Left forelimb (tissue), 1 donor: ENCODE measurements at regions not wholly inside any gene's neighbourhood (a gene's known extent, or its start where the extent isn't known, plus 50 kb on each side); places are given as distances from the start of the nearest gene placed in this dataset.
"Not testable (repeated sequence)": the region's sequence is repeated elsewhere in the genome, so short reads cannot be mapped to it uniquely, and the experiment has no call there.

Source experiments
- DNase-seq: peaks from one replicate; pipeline ENCODE4 v3.0.0-alpha.2; 2018; ENCODE audit warnings: low spot score

DNA sequence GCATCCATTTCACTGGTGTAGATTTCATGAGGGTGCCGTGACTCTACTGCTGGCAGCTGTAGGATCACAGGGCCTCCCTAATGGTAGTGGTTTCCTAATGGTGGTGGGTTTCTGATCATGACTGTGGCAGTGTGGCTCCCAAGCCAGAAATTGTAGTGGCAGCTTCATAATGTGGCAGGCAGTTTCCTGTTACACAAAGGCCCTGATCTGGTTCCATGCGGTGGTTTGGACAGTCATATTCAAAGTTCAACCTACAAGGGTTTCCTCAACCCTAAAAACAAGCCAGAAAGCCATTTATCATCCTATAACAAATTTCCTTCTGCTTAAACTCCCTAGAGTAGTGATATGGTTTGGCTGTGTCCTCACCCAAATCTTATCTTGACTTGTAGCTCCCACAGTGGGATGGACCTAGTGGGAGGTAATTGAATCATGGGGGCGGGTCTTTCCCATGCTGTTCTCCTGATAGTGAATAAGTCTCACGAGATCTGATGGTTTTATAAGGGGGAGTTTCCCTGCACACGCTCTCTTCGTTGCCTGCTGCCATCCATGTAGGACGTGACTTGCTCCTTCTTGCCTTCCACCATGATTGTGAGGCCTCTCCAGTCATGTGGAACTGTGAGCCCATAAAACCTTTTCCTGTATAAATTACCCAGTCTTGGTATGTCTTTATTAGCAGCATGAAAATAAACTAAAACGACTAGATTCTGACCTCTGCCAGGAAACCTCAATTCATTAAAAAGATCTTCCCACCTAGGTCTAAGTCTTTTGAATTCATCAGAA, 257.1 kb downstream of the EFCAB11 start:
- DNase-seq, result no peak

DNA sequence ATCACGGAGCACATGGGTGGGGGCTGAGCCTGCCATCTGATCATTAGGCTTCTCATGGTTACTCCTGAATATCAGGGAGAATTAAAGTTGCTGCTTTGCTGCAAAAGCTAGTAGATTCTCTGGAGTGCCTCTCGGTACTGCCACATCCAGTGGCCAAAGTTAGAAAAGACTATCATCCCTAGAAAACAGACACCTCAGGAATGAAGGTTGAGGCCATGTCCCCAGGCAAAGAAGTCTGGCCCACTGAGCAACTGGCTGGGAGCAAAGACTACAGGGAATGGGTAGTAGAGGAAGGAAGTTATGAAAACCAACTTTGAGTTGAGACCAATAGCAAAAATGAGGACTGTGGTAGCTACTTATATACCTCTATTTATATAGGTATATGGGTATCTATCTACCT, 258.7 kb downstream of the EFCAB11 start:
- no peak for DNase-seq

DNA sequence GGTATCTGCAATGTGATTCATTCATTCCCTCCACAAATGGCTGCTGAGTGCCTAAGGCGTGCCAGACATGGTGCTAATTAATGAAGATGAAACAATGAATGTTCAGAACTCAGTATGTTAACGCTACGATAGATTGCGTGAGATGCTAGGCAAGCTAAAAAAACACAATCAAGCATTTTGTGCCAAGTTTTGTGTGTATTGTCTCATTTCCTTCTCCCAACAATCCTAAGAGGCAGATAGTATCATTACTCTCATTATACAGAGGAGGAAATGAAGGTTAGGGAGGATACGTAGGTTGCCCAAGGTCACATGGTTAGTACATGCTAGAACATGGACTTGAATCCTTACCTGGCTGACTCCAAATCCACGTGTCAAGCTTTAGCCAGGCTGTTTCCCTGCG, 264.4 kb downstream of the EFCAB11 start:
- no peak for DNase-seq

DNA sequence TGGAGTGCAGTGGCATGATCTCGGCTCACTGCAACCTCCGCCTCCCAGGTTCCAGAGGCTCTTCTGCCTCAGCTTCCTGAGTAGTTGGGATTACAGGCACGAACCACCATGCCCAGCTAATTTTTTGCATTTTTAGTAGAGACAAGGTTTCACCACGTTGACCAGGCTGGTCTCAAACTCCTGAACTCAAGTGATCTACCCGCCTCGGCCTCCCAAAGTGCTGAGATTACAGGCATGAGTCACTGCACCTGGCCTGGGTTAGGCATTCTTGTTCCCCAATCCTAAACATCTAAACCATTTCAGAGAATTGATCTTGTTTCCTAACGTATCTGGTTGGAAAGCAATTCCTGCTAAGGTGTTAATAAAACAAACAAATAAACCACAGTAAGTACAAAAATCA, 264.8 kb downstream of the EFCAB11 start:
- not testable (repeated sequence) for DNase-seq

DNA sequence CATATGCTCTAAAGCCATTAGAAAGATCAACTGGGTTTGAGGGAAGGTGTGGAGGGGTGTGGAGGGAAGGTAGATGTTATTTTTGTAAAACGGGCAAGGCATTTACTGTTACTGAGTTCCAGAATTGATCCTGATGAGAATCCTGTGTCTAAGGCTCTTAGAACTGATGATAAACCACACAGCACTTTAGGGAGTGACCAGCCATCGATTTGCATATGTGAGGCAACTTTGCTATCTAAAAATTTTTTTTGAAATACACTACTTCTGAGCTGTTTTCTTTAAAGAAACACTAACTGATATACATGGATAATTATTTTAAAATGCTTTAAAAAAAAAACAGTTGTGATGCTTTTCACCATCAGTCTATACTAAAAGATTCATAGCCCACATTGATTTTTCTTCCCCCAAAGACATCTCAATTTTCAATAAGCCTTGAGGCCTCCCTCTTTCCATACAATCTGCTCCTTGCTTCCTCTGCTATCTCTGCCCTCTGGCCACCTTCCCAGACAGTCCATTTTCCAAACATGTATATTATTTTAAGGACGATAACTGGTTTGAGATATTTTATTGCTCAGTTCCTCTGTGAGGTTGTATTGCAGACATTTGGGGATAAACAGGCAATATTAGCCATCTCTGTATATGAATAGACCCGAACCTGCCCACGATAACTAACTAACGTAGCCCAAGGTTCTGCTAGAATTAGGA, 265.9 kb downstream of the EFCAB11 start:
- DNase-seq, result no peak

DNA sequence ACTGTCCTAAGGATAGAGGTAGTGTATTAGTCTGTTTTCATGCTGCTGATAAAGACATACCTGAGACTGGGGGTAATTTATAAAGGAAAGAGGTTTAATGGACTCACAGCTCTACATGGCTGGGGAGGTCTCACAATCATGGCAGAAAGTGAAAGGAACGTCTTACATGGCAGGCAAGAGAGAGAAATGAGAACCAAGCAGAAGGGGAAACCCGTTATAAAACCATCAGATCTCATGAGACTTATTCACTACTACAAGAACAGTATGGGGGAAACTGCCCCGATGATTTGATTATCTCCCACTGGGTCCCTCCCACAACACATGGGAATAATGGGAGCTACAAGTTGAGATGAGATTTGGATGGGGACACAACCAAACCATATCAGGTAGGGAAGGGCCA, 267.4 kb downstream of the EFCAB11 start:
- not testable (repeated sequence) for DNase-seq

DNA sequence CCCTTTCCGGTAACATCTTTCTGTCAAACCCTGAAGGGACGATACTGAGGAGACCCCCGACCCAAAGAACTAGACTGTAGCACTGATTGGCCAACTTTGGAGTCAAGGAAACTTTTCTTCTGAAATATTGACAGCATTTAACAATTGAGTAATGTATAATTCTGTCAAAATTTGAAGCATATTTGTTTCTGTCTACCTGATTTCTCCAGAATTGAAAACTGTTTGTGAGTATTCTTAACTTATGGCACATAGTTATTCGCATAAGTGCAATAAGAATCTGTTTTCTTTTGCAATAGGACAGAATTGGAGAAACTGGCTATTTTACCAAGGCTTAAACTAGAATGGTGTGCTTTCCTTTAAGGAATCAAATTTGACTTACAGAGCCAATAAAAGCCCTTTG, 267.1 kb upstream of the FOXN3 start:
- no peak for DNase-seq

DNA sequence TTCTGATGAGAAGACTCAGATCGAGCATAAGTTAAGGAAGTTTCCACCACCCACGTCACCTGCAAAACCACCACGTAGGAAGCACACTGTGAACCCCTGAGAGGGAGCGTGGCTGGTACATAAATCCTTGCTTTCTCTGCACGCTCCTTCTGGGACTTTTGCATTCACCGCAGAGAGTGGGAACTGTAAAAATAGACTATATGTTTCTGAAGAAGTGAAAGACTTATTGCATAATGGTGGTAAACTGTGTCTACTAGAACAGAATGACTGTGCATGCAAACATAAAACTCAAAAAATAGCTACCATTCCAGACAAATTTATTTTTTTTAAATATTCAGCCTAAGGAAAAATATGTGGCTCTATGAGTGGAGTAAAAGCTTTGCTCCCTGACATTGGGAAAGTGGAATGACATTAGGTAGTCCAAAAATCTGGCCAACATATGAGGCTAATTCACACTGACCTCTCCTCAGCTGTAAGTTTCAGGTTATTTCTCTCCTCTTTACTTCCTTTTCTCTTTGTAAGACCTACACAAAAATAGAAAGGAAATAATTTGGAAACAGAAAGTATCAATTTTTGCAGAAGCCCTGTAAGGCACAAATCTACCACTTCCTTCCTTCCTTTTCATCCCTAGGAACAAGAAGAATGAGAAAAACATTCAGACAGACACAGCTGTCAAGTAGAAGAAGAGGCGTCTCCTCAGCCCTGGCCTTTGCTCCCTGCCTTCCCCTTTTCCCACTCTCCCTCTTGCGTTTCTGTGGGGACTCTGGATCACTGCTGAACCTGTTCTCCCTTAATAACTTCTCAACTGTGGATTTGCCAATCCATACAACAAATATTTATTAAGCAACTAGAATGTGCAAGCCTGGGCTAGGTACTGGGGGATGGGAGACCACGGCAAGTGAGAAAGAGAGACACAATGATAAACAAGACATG, 264.3 kb upstream of the FOXN3 start:
- no peak for DNase-seq

GRCh38 chr14:89680156-89680555, 263.1 kb upstream of the FOXN3 start:
- DNase-seq, result no peak

DNA sequence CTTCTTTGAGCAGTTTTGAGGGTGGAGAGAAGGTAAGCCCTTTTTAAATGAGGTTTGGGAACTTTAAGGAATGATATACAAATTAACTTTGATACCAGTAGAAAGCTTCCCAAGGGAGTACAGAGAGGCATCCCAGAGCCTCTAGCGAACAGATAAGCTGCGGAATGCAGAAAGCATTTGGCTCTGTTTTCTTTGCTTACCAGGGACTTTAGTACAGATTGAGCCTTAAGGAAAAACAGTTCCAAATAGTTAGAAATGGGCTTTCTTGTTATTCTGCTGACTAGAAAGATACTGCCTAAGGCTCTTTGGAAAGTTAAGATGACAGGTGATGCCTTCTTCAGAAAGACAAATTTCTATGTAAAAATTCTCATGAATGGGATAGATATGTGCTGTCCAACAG, 261.7 kb upstream of the FOXN3 start:
- DNase-seq, result no peak

DNA sequence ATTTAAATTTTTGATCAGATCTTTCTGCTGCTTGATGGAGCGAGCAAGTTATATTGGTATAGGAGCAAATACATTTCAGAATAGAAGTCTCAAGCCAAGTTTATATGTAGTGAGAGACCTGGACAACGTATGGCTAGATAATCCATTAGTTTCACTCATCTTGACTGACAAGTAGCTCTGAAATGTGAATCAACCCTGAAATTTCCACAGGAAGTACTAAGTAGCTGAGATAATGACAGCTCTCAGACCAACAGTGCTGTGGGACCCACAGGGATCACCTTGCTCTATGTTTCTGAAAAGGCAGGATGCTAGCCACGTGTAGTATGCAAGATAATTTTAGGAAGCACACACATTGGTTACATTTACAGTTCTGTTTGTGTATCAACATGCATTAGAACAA, 258.6 kb upstream of the FOXN3 start:
- no peak for DNase-seq

DNA sequence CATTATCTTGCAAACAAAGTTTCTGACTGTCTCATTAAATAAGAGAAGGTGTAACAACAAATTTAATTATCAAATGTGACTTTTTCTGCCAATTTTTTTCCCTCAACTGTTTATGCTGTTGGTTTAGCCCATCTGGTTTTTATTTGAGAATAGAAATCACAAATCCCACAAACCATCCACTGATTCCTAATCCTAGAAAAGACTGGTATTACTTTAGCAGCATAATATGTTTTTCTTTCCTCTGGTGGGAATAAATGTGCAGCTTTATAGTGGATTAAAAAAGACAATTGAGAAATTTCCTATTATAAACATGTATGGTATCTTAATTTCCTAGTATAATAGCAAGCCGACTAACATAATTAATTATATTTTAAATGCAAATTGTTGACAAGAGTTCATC, 257.9 kb upstream of the FOXN3 start:
- DNase-seq, result no peak

- no peak for DNase-seq
Measured at GRCh38 chr14:89674240-89674639, 257.2 kb upstream of the FOXN3 start.

DNA sequence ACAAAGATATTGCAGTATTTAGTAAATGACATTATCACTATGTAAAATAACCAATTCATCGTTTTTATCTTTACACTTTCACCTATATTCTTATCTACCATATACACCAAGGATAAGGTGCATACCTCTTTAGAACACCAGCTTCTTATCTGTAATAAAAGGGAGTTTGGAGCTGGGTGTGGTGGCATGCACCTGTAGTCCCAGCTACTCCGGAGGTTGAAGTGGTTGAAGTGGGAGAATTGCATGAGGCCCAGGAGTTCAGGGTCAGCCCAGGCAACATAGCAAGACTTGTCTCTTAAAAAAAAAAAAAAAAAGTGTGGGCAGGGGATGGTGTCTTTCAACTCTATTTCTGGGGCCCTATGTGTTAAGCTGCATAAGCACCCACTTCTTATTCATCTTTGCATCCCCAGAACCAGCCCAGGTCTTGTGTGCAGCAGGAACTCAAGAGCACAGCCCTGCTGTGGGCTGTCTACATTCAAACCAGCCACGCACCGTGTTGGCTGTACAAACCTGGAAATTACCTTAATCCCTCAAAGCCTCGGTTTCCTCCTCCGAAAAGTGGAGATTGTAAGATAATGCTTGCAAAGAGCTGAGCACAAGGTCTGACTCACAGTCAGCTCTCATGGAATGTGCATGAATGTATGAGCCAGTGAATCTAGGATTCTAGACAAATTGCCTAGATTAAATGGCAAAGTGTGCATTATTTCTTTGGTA, 256.6 kb upstream of the FOXN3 start:
- no peak for DNase-seq

- DNase-seq, result no peak
Measured at GRCh38 chr14:89672636-89673511, 255.8 kb upstream of the FOXN3 start.

DNA sequence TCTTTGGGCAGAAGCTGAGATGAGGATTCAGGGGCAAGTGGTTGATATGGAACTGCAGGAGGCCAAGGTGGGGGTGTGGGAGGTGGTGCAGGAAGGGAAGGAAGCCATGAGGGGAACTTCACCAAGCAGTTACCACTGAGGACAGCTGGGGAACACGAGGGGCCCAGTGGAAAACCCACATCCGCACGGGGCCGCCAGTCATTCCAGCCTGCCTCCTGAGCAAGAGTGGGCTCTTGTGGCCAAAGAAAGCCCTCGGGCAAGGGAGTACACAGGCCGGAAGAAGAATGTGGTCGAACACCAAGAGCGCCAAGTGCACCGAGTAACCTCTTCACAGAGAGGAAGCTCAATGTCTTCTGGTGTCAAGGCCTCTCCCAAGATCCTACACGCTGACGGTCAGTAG, 252.2 kb upstream of the FOXN3 start:
- no peak for DNase-seq

DNA sequence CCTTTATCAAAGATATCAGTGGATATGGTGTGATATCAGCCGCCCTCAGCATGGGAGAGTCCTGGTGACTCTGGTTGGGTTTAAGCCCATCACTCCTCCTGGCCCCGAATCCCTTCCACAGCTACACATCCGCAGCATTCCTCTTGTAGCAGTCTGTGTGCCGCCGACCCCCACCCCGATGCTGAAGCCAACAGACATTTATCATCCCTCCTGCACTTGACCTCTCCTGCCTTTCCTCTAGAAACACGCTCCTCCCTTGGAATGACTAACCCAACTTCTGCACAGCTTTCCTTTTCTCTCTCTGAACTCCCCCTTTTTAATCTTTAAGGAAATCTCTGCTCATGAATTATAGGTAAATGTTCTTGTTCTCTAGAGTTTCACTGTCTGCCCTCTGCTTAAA, 250.9 kb upstream of the FOXN3 start:
- DNase-seq, result no peak

- not testable (repeated sequence) for DNase-seq
Measured at GRCh38 chr14:89665300-89666081, 248.5 kb upstream of the FOXN3 start.

DNA sequence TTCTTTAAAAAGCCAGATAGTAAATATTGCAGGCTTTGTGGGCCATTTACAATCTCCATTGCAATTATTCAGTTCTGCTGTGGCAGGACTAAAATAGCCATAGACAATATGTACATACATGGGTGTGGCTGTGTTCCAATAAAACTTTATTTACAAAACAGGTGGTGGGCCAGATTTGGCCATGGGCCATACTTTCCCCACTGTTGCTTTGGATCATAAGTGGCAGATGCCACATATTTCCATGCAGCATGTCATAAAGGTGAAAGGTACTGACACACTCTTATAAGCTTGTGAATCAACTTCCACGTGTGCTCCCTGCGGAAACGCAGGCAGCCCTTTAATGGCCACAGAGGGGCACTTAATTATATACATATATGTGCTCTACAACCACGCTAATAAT, 244.4 kb upstream of the FOXN3 start:
- DNase-seq, result no peak

GRCh38 chr14:89660625-89661233, 243.7 kb upstream of the FOXN3 start:
- not testable (repeated sequence) for DNase-seq
